Transverse colon (tissue), 3 donors: ENCODE measurements at regions not wholly inside any gene's neighbourhood (a gene's known extent, or its start where the extent isn't known, plus 50 kb on each side); places are given as distances from the start of the nearest gene placed in this dataset.

ENCODE experiments used
- POLR2A ChIP-seq: fragments of 450-650 bp; IDR thresholded peaks from one replicate; pipeline ENCODE4 v1.6.1; 2016; ENCODE audit warnings: antibody characterized with exemption, mild to moderate bottlenecking, moderate library complexity
- TF ChIP-seq, protein P1 (sequence below), 5 experiments: fragments of 200-600 bp in 3 of 5; fragments of 450-650 bp in 2 of 5; sonication (generic) in 3 of 5; IDR thresholded peaks; 1 replicate in 2 of 5; 2 replicates in 3 of 5; pipeline ENCODE4 v1.5.1; 2016 to 2017; ENCODE audit warnings: antibody characterized with exemption in 5 of 5, inconsistent platforms in 3 of 5, mild to moderate bottlenecking in 2 of 5, moderate library complexity in 1 of 5

- TF ChIP-seq, protein P1, sequence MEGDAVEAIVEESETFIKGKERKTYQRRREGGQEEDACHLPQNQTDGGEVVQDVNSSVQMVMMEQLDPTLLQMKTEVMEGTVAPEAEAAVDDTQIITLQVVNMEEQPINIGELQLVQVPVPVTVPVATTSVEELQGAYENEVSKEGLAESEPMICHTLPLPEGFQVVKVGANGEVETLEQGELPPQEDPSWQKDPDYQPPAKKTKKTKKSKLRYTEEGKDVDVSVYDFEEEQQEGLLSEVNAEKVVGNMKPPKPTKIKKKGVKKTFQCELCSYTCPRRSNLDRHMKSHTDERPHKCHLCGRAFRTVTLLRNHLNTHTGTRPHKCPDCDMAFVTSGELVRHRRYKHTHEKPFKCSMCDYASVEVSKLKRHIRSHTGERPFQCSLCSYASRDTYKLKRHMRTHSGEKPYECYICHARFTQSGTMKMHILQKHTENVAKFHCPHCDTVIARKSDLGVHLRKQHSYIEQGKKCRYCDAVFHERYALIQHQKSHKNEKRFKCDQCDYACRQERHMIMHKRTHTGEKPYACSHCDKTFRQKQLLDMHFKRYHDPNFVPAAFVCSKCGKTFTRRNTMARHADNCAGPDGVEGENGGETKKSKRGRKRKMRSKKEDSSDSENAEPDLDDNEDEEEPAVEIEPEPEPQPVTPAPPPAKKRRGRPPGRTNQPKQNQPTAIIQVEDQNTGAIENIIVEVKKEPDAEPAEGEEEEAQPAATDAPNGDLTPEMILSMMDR (IDR thresholded peaks at IDR 0.05) = no peak
- no peak for TF ChIP-seq POLR2A
These were observed 62.8 kb upstream of the GATA2 start for GRCh38 chr3:128555841-128556240.
